Lower leg skin (tissue), 4 donors: ENCODE measurements at regions not wholly inside any gene's neighbourhood (a gene's known extent, or its start where the extent isn't known, plus 50 kb on each side); places are given as distances from the start of the nearest gene placed in this dataset.

Experiments used
- DNase-seq, 2 donors: peaks; one replicate each; pipeline ENCODE4 v3.0.0-alpha.2; 2019; ENCODE audit warnings: low spot score in 2 of 2
- H3K4me3 ChIP-seq: fragments of 200-600 bp; sonication (generic); 2 replicates; pipeline ENCODE4 v1.5.1; 2017; ENCODE audit warnings: mild to moderate bottlenecking, low read depth; ENCODE audit not compliant: poor library complexity, severe bottlenecking
- POLR2A ChIP-seq, 2 donors: fragments of 450-650 bp; IDR thresholded peaks; one replicate each; pipeline ENCODE4 v1.6.1; 2016 to 2017; ENCODE audit warnings: antibody characterized with exemption in 2 of 2, mild to moderate bottlenecking in 1 of 2, moderate library complexity in 1 of 2
- WGBS, 2 donors: methylation state at CpG; one replicate each; pipeline ENCODE4 v1.1.5; 2018; 5-methylcytosine and 5-hydroxymethylcytosine counted together
- intact Hi-C: fragments of 100-400 bp; cut with DNase I; formaldehyde crosslinking; loops from one replicate; pipeline ENCODE4 v1.15.0; 2023; ENCODE audit warnings: low total_unique reads
- TF ChIP-seq, protein P1 (sequence below), 3 donors: fragments of 450-650 bp; IDR thresholded peaks; one replicate each; pipeline ENCODE4 v1.5.1; 2016; ENCODE audit warnings: antibody characterized with exemption in 3 of 3, mild to moderate bottlenecking in 3 of 3, moderate library complexity in 2 of 3

- intact Hi-C loops: no loop called here
- H3K4me3 ChIP-seq: no peak overlapping the region
- DNase-seq: no peak
- 10 to 14% methylated on average over 7 of the region's 7 CpGs for WGBS, 2 donors
- TF ChIP-seq, protein P1, sequence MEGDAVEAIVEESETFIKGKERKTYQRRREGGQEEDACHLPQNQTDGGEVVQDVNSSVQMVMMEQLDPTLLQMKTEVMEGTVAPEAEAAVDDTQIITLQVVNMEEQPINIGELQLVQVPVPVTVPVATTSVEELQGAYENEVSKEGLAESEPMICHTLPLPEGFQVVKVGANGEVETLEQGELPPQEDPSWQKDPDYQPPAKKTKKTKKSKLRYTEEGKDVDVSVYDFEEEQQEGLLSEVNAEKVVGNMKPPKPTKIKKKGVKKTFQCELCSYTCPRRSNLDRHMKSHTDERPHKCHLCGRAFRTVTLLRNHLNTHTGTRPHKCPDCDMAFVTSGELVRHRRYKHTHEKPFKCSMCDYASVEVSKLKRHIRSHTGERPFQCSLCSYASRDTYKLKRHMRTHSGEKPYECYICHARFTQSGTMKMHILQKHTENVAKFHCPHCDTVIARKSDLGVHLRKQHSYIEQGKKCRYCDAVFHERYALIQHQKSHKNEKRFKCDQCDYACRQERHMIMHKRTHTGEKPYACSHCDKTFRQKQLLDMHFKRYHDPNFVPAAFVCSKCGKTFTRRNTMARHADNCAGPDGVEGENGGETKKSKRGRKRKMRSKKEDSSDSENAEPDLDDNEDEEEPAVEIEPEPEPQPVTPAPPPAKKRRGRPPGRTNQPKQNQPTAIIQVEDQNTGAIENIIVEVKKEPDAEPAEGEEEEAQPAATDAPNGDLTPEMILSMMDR (IDR thresholded peaks at IDR 0.05): peak in 1 of 3 donors; percentile 25
- no peak for TF ChIP-seq POLR2A (IDR thresholded peaks at IDR 0.05)
Measured at GRCh38 chr11:96464700-96465307, 75.0 kb downstream of the JRKL start.

- WGBS, 2 donors: 29 to 44% methylated on average over 3 of the region's 3 CpGs
- DNase-seq: no peak
- no peak for TF ChIP-seq POLR2A (IDR thresholded peaks at IDR 0.05)
- TF ChIP-seq, protein P1 (IDR thresholded peaks at IDR 0.05): no peak
Measured at GRCh38 chr11:96465512-96465911, 75.7 kb downstream of the JRKL start.

GRCh38 chr11:96466607-96467006, 76.8 kb downstream of the JRKL start:
- H3K4me3 ChIP-seq: no peak overlapping the region
- TF ChIP-seq, protein P1 (IDR thresholded peaks at IDR 0.05): no peak
- TF ChIP-seq POLR2A (IDR thresholded peaks at IDR 0.05): no peak
- WGBS, 2 donors: 99% methylated on average over 2 of the region's 2 CpGs
- no peak for DNase-seq
- intact Hi-C loops: no loop called here

More at GRCh38 chr11:96465512-96465911, 75.7 kb downstream of the JRKL start:
- H3K4me3 ChIP-seq: no peak overlapping the region
- intact Hi-C loops: no loop called here

GRCh38 chr11:96469776-96470175, 80.0 kb downstream of the JRKL start:
- no peak overlapping the region for H3K4me3 ChIP-seq
- no peak for DNase-seq
- WGBS, 2 donors: 56 to 58% methylated on average over 3 of the region's 3 CpGs
- intact Hi-C loops: no loop called here
- TF ChIP-seq POLR2A (IDR thresholded peaks at IDR 0.05): no peak
- TF ChIP-seq, protein P1 (IDR thresholded peaks at IDR 0.05): no peak

- intact Hi-C loops: no loop called here
- no peak overlapping the region for H3K4me3 ChIP-seq
- no peak for TF ChIP-seq POLR2A (IDR thresholded peaks at IDR 0.05)
- TF ChIP-seq, protein P1 (IDR thresholded peaks at IDR 0.05): no peak
- no peak for DNase-seq
- WGBS, 2 donors: 73 to 78% methylated on average over 1 of the region's 1 CpG
Measured at GRCh38 chr11:96470521-96470920, 80.7 kb downstream of the JRKL start.

DNA sequence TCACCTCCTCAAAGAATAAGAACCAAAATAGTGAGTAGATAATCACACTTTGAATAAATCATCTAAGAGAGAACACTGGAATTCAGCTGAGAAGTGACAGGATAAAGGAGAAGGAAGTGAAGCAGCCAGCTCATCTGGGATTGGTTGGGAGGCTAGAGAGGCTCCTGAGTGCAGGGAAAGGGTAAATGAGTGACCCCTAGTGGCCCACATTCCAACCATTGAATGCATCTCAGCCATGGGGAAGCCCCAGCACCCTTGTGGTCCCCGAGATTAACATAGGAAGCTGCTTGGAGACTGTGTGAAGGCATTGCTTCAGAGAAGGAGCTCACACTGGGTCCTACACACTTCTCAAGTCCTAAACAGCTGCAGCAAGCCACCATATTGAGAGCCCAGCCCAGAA, 82.3 kb downstream of the JRKL start:
- intact Hi-C loops: no loop called here
- no peak for DNase-seq
- H3K4me3 ChIP-seq: no peak overlapping the region
- WGBS, 2 donors: 70 to 88% methylated on average over 1 of the region's 1 CpG
- no peak for TF ChIP-seq POLR2A (IDR thresholded peaks at IDR 0.05)
- TF ChIP-seq, protein P1 (IDR thresholded peaks at IDR 0.05): no peak
